ENCODE measurements at regions not wholly inside any gene's neighbourhood (a gene's known extent, or its start where the extent isn't known, plus 50 kb on each side); places are given as distances from the start of the nearest gene placed in this dataset.

- TF ChIP-seq ARID4B (CRISPR knock-in tag; IDR thresholded peaks at IDR 0.05; ENCODE audit: borderline replicate concordance) (no peak), ZNF425 (CRISPR knock-in tag; conservative IDR thresholded peaks at IDR 0.05) (no peak), PRDM15 (CRISPR knock-in tag; IDR thresholded peaks at IDR 0.05) (no peak), ATF3 (CRISPR knock-in tag; conservative IDR thresholded peaks at IDR 0.05) (no peak), ESRRA (CRISPR knock-in tag; IDR thresholded peaks at IDR 0.05; ENCODE audit: borderline replicate concordance) (no peak), ZNF138 (CRISPR knock-in tag; conservative IDR thresholded peaks at IDR 0.05) (no peak), ZBTB43 (CRISPR knock-in tag; IDR thresholded peaks at IDR 0.05) (no peak), STAT6 (CRISPR knock-in tag; conservative IDR thresholded peaks at IDR 0.05; ENCODE audit: low read depth) (no peak)
Observed at GRCh38 chr6:147990159-147990558, 352.5 kb upstream of the SASH1 start (continued).

- ATAC-seq = no peak
- H3K27me3 Mint-ChIP-seq (ENCODE audit: low read depth) = no peaks in the 10 kb centered on the region
- no peak for DNase-seq (ENCODE audit: low spot score)
- ChIA-PET POLR2A (no interaction called here), CTCF (no interaction called here)
- H3K4me3 Mint-ChIP-seq = no peak overlapping the region
- no peaks in the 10 kb centered on the region for H3K4me1 Mint-ChIP-seq
- H3K9me3 Mint-ChIP-seq = peaks cover 18% of the 10 kb centered on the region
- no peak overlapping the region for H3K27ac Mint-ChIP-seq
- no peaks in the 10 kb centered on the region for H3K36me3 Mint-ChIP-seq
- TF ChIP-seq SP1 (CRISPR knock-in tag; conservative IDR thresholded peaks at IDR 0.05) = no peak
- no peak for TF ChIP-seq E2F1 (CRISPR knock-in tag; IDR thresholded peaks at IDR 0.05)
- no peak for TF ChIP-seq NR1H2 (CRISPR knock-in tag; IDR thresholded peaks at IDR 0.05)
- TF ChIP-seq TCF7 (CRISPR knock-in tag; IDR thresholded peaks at IDR 0.05; ENCODE audit: low read depth) = no peak
- no peak for TF ChIP-seq PREB (CRISPR knock-in tag; IDR thresholded peaks at IDR 0.05; ENCODE audit: borderline replicate concordance)
- TF ChIP-seq CREB1 (CRISPR knock-in tag; IDR thresholded peaks at IDR 0.05) = no peak
Observed at GRCh38 chr6:147991961-147992360, 350.7 kb upstream of the SASH1 start.
